GM12873 (cell line): ENCODE measurements at regions not wholly inside any gene's neighbourhood (a gene's known extent, or its start where the extent isn't known, plus 50 kb on each side); places are given as distances from the start of the nearest gene placed in this dataset.

ENCODE experiments used
- CTCF ChIP-seq: IDR thresholded peaks from 2 replicates; pipeline ENCODE4 v1.5.1; 2012; ENCODE audit warnings: low read depth, mild to moderate bottlenecking, moderate library complexity, low read length, control low read depth; ENCODE audit not compliant: insufficient read depth; ENCODE audit errors: missing control alignments

GRCh38 chr3:22372292-22373062, 621.5 kb upstream of the ZNF385D start:
- TF ChIP-seq CTCF, result no peak

GRCh38 chr3:22373182-22373581, 622.2 kb upstream of the ZNF385D start:
- TF ChIP-seq CTCF, result no peak

- TF ChIP-seq CTCF, result no peak
Measured at GRCh38 chr3:22373827-22374226, 622.8 kb upstream of the ZNF385D start.

GRCh38 chr3:22377421-22377820, 626.4 kb upstream of the ZNF385D start:
- no peak for TF ChIP-seq CTCF

- no peak for TF ChIP-seq CTCF
Measured at GRCh38 chr3:22378869-22379268, 627.9 kb upstream of the ZNF385D start.

GRCh38 chr3:22380253-22380652, 629.2 kb upstream of the ZNF385D start:
- no peak for TF ChIP-seq CTCF

GRCh38 chr3:22383285-22383684, 632.3 kb upstream of the ZNF385D start:
- TF ChIP-seq CTCF, result no peak
